Femur (tissue), 1 donor: ENCODE measurements at regions not wholly inside any gene's neighbourhood (a gene's known extent, or its start where the extent isn't known, plus 50 kb on each side); places are given as distances from the start of the nearest gene placed in this dataset.
"Not testable (repeated sequence)": the region's sequence is repeated elsewhere in the genome, so short reads cannot be mapped to it uniquely, and the experiment has no call there.

Experiments
- DNase-seq: peaks from one replicate; pipeline ENCODE4 v3.0.0-alpha.2; 2017

DNA sequence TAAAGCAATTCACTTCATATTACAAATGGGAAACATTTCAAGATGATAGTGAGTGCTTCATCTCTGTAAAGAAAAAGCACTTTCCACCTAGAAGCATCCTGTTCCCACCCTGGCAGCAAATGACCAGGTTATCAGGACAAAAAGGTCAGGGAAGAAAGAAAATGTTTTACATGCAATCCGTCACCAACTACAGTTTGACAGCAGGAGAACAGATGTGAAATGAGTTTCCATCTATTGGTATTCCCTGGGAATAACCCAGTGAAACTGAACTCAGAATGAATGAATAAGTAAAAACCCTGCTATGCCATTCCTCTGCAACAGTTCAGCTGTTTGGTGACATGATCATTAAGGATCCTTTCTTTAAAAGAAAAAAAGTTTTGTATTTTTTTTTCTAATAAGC is 67.6 kb downstream of the HTR1A start:
- DNase-seq, result no peak

DNA sequence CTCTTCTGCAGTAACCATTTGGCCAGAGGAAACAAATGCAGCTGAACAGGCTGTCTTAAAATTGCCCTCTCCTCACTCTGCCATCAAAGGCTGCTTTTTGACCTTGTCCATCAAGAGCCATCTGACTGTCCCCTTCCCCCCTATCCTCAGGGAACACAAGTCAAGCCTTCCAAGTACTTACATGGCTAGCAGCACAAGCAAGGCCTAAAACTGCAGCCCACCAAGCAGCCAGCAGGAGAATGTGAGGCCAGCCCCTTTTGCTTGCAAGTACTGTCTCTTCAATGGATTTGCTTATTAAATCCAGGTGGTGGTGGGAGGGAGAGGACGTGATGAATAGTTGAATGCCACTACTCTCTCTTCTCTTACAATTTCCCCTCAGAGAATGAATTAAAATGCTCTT is 83.5 kb downstream of the HTR1A start:
- DNase-seq, result no peak

DNA sequence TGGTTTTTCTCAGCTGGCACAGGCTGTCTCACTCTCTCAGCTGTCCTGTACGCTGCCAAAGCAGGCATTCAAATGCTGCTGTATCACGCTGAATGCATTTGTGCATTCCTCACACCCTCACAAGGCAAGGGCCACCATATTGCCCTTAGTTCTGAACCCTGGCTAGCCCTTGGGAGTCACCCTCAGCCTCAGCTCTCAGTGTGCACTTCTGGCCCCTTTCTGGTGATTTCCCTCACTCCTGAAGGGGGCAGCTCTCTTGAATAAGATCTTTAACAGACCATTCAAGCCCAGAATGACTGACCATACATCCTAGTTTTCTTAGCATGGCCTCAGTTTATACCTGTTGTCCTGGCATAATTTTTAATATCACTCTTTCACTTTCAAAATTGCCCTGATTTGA is 84.3 kb downstream of the HTR1A start:
- DNase-seq, result no peak

DNA sequence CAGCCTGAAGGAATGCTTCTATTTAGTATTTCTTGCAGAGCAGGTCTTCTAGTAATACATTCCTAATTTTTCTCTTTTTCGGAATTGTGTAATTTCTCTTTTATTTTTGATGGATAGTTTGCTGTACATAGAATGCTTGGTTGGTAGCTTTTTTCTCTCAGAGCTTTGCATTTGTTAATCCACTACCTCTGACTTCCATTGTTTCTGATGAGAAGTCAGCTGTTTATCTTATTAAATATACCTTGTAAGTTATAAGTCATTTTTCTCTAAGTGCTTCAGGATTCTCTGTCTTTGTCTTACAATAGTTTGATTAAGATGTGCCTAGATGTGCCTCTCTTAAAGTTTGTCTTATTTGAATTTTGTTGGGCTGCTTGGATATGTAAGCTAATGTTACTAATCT is 101.9 kb downstream of the HTR1A start:
- no peak for DNase-seq

DNA sequence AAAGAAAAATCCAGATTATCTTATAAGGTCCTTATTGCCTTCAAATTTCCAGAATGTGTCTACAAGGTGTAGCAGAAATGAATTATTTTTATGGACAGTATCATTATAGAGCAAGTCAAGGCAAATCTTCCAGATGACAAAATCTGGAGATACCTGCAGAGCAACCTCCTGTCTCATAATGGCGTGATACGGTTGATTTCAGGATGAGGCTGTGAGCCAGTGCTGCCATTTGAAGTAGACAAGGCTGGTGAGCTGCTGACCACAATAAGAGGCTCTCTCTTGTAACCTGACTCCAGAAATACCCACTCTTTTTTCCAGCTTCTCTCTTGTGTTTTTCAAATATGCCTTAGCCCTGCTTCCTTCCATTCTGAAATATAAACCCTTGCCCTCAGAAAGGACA is 108.2 kb downstream of the HTR1A start:
- no peak for DNase-seq

DNA sequence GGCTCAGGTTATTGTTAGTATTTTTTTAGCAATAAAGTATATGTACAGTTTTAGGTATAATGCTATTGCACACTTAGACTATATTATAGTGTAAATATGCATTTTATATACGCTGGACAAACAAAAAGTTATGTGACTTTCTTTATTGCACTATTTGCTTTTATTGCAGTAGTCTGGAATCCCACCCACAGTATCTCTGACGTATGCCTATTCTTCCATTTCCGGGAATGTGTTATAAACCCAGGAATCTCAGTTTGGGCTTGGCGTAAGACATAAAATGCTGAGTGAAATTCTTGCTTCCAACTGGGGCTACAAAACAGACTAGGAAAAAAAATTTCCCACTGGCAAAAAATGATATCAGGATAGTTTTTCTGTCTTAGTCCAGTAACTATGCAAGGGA is 119.1 kb downstream of the HTR1A start:
- no peak for DNase-seq

DNA sequence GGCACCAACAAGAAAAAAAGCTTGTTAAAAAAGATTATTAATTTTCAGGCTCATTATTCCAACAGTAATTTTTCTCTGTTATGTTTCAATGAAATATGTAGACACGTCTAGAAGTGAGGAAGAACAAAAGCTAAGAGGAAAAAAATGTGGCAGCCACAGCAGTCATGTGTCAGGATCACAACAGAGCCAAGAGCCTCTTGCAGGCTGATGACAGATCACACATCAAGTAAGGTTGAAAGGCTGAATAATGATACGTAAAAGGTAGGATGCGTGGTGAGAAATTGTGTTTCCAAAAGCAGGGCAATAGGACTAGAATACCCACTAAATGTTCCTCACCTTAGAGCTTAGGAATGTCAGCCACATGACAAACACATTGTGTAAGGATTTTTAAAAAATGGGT is 124.8 kb downstream of the HTR1A start:
- DNase-seq, result no peak

DNA sequence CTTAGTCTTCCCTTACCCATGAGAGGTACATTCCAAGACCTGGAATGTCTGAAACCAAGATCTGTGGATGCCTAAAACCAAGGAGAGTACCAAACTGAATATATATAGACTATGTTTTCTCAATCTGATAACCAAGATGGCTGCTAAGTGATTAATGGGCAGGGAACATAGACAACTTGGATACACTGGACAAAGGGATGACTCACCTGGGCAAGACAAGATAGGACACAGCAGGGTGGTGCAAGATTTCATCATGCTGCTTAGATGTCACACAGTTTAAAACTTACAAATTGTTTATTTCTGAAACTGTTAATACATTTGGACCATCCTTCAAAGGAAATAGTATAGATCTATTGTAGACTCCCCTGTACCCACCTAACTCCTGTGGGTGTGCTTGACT is 130.9 kb downstream of the HTR1A start:
- no peak for DNase-seq

DNA sequence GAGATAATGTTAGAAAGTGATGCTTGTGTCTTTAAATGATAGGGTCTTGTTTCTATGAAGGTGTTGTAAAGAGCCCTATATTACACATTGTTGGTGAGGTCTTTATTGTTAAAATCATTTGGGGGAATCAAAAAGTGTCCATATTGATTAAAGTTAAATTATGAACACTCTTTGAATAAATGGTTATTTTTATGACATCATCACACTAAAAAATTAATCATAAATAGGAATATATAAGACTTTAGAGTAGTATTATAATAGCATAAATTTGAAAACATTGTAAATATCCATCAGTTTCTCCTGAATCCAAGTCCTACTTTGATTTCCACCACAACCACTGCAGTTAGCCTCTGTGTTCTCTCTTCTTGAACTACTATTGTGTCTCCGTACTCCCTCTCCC is 136.3 kb downstream of the HTR1A start:
- DNase-seq, result no peak

DNA sequence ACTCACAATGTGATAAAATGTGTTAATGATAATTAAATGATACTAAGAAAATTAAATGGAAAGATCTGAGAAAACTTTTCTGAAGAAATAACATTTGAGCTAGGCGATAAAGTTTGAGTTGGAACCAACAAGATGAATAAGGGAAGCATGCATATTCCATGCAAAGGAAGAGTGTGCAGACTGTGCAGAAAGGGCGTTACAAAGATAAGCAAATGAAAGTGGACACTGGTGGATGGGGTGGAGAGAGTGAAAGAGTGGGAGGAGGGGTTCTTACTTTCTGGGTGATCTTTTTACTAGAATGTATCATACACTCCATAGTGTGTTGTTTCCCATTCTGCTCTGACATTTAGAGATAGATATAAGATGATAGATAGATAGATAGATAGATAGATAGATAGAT is 138.7 kb downstream of the HTR1A start:
- no peak for DNase-seq

DNA sequence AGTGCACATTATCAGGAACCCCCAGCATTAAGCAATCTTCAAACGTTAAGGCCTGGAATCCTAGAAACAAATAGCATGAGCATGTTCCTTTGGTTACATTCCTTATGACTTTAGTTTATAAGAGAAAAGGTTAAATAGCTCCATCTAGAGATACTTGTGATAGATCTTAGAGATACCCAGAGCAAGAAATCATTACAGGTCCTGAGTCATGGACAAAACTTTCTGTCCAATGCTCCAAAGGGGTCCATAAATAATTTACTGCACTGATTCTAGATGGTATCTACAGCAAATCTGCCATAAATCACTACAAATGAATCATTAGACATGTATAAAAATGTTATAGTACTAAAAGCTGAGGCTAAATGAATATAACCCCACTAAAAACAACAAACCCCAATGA is 139.6 kb downstream of the HTR1A start:
- no peak for DNase-seq

DNA sequence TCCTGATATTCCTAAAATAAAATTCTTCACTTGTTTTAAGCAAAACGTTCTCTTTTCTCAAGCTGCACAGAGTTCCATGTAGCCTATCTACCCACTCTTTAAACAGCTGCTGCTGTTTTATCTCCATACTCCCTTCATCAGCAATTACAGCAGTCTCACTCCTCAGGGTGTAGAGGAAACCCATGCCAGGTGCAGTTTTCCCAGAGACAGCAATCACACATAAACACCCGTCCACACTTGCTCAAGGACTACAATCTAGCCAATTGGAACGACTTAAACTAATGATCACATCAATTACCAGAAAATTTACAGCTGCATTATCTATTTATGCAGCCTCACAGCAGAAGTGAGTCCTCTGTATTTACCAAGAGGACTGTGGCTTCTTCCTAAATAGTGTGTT is 141.7 kb downstream of the HTR1A start:
- DNase-seq, result no peak

DNA sequence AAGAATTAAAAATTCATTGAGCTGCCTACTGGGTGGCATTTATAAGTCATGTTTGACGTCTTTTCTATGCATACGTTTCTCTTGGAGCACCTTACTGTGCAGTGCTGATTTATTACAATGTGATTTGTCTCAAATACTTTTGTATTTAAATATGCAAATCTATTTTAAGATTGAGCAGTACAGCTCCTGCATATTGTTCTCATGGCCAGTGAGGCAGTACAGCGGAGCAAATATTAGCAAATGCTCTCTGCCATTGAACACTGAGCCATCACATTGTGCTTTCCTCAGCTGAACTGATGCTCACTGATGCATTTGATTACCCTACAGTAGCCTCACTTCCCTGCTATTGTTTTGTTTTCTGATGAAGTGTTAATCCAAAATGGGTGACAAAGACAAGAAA is 149.6 kb downstream of the HTR1A start:
- no peak for DNase-seq

DNA sequence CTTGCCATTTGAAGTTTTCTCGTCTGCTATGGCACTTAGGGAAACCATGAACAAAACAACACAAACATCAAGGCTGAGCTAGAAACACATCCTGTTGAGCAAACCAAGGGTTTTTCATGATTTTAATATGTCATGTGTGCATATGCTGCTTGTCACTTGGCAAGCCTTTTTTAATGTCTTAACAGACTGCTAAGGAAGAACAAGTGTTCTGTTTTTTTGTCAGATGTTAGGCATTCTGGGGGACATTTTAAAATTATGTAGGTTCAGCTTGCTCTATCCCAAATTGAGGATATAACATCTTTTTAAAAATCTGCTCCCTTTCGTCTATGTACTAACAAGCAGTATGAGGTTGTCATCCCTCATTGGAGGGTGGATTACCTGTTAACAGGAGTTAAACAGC is 150.3 kb downstream of the HTR1A start:
- DNase-seq, result no peak

DNA sequence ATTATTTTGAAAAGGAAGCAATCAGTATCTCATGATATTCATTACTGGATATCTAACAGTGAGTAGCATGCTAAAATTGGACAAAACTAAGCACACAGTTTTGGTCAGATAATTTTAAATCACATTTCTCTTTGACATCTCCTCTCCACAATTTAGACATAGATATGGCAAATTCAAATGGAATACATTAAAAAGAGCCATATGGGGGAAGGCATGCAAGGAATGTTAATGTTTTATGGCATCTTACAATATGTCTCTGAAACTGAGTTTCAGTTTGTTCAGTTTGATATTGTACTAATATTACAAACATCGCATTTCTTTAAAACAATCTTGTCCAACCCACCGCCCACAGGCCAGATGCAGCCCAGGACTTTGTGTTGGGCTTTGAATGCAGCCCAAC is 151.0 kb downstream of the HTR1A start:
- DNase-seq, result no peak

DNA sequence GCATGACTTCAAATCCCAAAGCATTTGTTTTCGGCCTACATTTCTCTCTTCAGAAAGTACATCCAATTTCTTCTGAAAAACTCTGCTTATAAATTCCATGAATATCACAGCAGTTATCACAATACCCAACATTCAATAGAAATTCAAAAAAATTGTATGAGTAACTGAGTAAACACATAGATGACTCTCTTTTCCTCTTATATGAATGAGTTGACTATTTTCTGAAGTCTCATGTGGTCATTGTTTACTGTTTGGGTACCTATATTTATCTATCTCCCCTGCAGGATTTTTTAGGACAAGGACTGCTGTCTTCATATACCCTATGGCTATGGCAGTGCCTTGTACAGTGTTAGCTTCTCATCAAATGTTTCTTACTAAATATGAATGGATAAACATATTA is 157.1 kb downstream of the HTR1A start:
- no peak for DNase-seq

DNA sequence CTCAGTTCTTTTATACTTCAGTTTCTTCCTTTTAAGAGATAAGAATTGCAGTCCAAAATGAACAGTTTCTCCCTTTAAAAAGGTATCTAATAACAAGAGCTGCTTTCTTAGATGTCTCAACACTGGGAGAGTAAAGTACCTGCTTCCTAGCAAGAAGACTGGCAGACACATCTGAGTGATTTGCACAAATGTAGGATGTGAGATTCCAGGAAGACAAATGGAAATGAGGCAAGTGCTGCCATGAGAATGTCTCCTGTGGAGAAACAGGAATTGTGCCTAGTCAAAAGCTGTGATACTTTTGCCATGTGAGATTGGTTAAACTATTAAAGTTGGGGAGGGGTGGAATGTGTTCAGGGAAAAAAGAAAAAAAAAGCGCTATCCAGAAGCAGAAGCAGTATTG is 159.1 kb downstream of the HTR1A start:
- no peak for DNase-seq

DNA sequence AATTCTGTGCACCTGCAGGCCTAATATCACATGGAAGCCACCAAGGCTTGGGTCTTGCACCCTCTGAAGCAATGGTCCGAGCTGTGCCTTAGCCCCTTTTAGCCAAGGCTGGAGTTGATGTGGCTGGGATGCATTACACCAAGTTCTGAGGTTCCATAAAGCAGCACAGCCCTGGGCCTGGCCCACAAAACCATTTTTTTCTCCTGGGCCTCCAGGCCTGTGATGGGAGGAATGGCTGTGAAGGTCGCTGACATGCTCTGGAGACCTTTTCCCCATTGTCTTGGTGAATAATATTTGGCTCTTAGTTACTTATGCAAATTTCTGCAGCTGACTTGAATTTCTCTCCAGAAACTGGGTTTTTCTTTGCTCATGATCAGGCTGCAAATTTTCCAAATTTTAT is 167.3 kb downstream of the HTR1A start:
- DNase-seq, result no peak

DNA sequence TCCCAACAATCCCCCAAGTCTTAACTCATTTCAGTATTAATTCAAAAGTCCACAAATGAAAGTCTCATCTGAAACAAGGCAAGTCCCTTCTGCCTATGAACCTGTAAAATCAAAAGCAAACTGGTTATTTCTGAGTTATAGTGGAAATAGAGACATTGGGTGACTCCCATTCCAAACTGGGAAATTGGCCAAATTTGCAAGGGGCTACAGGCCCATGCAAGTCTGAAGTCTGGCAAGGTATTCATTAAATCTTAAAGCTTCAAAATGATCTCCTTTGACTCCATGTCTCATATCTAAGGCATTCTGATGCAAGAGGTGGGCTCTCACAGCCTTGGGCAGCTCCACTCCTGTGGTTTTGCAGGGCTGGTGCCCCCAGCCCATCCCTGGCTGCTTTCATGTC is 167.9 kb downstream of the HTR1A start:
- DNase-seq, result no peak

DNA sequence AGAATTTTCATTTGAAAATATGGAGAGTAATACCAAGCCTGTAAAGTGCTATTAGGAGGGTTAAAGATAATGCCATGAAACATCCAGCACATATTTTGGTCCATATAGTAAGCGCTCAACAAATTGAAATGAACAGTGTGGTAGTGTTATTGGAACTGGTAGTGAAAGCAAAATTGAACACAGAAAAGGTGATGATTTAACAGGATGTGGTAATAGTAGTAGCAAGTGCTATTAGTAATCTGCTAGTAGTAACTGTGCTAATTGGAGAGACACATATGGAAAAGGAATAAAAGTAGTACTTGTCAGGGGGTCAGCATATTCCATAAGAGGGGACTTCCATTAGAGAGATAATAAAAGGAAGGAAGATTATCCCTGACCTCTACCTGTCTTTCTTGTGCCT is 187.3 kb downstream of the HTR1A start:
- no peak for DNase-seq

DNA sequence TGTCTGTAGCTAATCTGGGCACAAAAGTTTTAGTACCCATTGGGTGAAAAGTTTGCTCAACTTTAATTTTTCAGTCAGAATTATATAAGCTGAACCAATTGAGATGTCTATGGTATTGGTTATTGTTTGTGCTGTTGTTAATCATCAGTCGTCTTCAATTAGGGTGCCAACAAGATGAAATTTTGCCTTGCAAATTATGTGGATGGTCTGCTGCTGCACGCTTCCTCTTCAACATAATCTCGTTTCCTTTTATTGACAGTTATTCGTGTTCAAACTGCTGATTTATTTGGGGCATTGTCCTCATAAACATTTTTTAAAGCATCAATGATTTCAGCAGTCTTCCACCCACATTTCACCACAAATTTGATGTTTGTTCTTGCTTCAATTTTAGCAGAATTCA is 194.0 kb downstream of the HTR1A start:
- no peak for DNase-seq

DNA sequence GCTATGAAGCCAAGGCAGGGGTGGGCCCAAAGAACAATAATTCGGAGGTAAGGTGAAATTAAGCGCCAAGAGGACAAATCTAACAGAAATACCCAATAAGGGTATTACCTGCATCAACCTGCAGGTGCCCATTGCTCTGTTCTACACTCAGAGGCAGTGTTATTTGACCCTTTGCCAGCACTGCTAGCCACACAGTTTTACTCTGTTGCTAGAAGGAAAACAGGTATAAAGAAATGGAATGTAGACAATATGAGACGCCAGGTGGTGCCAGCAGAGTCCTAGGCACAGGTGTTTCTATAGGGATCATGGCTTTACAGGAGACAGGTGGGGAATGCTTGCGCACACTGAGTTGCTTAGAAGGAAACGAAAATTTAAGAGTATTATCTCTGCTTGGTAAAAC is 201.3 kb downstream of the HTR1A start:
- no peak for DNase-seq

DNA sequence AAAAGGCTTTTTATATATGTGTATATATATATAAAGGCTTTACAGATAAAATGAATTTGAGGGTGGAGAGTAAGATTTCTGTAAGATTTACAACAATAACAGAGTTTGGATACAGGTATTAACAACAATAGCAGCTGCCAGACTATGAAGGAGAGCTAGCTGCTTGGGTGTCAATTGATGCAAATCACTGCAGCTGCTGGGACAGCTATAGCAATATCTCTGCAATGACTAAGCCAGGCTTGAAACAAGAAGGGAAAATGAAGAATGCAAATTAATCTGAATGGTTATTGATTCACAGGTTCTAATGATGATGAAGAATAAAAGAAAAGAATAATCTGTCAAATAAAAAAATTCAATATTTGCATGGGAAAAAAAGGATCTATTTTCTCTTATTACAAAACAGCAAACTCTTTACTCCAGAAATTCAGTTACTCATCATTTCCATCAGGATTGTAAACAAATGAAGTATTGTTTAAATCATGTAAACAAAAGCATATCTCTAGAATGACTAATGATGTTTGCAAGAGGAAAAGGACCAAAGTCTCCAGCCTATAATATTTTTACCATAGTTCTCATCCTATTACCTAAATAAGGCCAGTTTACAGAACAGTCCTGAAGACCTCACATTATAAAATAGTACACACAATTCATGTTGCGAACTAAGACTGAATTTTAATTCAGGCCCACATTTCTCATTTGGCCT is 219.0 kb downstream of the HTR1A start:
- DNase-seq, result no peak

DNA sequence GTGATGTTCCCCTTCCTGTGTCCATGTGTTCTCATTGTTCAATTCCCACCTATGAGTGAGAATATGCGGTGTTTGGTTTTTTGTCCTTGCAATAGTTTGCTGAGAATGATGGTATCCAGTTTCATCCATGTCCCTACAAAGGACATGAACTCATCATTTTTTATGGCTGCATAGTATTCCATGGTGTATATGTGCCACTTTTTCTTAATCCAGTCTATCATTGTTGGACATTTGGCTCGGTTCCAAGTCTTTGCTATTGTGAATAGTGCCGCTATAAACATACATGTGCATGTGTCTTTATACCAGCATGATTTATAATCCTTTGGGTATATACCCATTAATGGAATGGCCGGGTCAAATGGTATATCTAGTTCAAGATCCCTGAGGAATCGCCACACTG is 229.4 kb downstream of the HTR1A start:
- DNase-seq, result not testable (repeated sequence)

DNA sequence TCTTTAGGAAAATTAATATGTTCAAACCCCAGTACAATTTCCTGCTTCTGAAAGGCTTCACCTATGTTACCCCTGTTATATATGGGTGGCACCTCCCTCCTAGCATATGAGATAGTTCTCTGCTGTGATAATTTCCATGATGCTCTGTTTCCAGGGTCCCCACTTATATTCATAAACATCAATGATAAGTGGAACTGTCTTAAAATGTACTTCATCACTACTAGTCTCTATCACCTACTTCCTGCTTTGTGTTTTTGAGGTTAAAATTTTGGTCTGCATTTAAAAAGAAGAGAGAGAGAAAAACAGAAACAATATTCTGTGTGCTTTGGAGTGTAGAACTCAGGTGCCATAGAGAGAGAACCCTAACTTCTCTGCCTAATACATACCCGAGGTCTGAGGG is 234.7 kb downstream of the HTR1A start:
- DNase-seq, result no peak

DNA sequence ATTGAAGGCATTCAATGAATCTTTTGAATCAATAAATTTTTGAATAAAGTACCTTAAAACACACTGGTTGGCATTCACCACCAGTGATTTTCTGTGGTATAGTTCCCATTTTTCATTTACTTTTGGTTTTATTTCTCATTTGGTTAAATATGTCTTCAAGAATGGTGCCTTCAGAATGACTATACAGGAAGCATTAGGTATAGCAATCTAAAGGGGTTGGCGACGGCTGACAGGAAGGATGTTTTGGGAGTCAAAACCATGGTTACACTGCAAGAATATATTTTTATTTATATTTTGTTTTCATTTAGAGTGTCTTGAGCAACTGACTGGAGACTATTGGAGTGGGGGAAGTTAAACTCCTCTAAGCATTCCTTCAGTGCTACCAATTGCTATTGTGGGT is 235.7 kb downstream of the HTR1A start:
- no peak for DNase-seq
